HepG2 (cell line): ENCODE measurements at regions not wholly inside any gene's neighbourhood (a gene's known extent, or its start where the extent isn't known, plus 50 kb on each side); places are given as distances from the start of the nearest gene placed in this dataset.

ENCODE experiments used
- ATAC-seq: fragments of 200-7000 bp; cut with Tn5 transposase; 3 replicates; pipeline ENCODE4 v1.9.1; 2020; ENCODE audit warnings: mild to moderate bottlenecking, moderate library complexity
- BruUV-seq: library from RNA; stranded (reverse); fragments of 400-500 nt; replicated peaks from 2 replicates; lab custom pipeline; 2021; lab: Mats Ljungman, UMichigan
- CTCF ChIA-PET: fragments of 300-600 bp; formaldehyde crosslinking; extraction: SDS; loops from one replicate; lab custom pipeline; 2021; ENCODE audit warnings: low total read pairs, inconsistent platforms, low intra/inter-chr PET ratio; lab: Yijun Ruan, JAX
- POLR2A ChIA-PET: fragments of 350-600 bp; sonication (Branson Sonifier 250); formaldehyde crosslinking; loops from one replicate; lab custom pipeline; 2020; ENCODE audit warnings: antibody characterized with exemption, inconsistent platforms; lab: Yijun Ruan, JAX
- DNase-seq: peaks from one replicate; pipeline ENCODE4 v3.0.0-alpha.2; 2015; ENCODE audit warnings: low spot score
- FAIRE-seq: peaks from 3 replicates; lab custom pipeline; 2011; peaks lifted over from hg19 to GRCh38; lab: Jason Lieb, UNC
- H2AFZ ChIP-seq: one replicate; pipeline ENCODE4 v1.6.1; 2011; ENCODE audit warnings: low read length, inconsistent platforms
- H3K27ac ChIP-seq: fragments of 300-600 bp; 3 replicates; pipeline ENCODE4 v1.8.0; 2011; ENCODE audit warnings: mixed run types, mild to moderate bottlenecking, mixed read lengths, low read length, inconsistent platforms; ENCODE audit not compliant: insufficient read depth; ENCODE audit errors: extremely low read length
- H3K27me3 ChIP-seq, 2 experiments: fragments of 200-600 bp in 1 of 2; 2 replicates in 1 of 2; 3 replicates in 1 of 2; pipeline versions ENCODE4 v1.6.0 to v1.8.0; 2011; ENCODE audit warnings: low read length in 2 of 2, mild to moderate bottlenecking in 2 of 2, moderate library complexity in 2 of 2, inconsistent platforms in 1 of 2; ENCODE audit not compliant: insufficient read depth in 2 of 2, control insufficient read depth in 1 of 2
- H3K36me3 ChIP-seq, 2 experiments: fragments of 200-600 bp in 1 of 2; replicated peaks in 1 of 2; 2 replicates in 1 of 2; 3 replicates in 1 of 2; pipeline versions ENCODE4 v1.5.1 to v1.8.0; 2011; ENCODE audit warnings: low read length in 2 of 2, inconsistent platforms in 1 of 2; ENCODE audit not compliant: insufficient read depth in 2 of 2, control insufficient read depth in 1 of 2
- H3K4me1 ChIP-seq: 2 replicates; pipeline ENCODE4 v1.5.1; 2012; ENCODE audit warnings: low read length, inconsistent platforms; ENCODE audit not compliant: insufficient read depth
- H3K4me2 ChIP-seq: 2 replicates; pipeline ENCODE4 v1.6.0; 2011; ENCODE audit warnings: low read depth, low read length, inconsistent platforms
- H3K4me3 ChIP-seq, 3 experiments: fragments of 200-600 bp in 1 of 3; sonication (generic), shearing (Covaris generic) in 1 of 3; replicated peaks in 1 of 3; 2 replicates each; pipeline ENCODE4 v1.5.1; 2011 to 2016; ENCODE audit warnings: low read length in 3 of 3, inconsistent platforms in 2 of 3, low read depth in 2 of 3, mild to moderate bottlenecking in 2 of 3, control low read depth in 1 of 3, mixed read lengths in 1 of 3; ENCODE audit not compliant: insufficient read depth in 1 of 3
- H3K79me2 ChIP-seq: one replicate; pipeline ENCODE4 v1.6.1; 2011; ENCODE audit warnings: low read length, inconsistent platforms; ENCODE audit not compliant: insufficient read depth
- H3K9ac ChIP-seq: 2 replicates; pipeline ENCODE4 v1.6.0; 2011; ENCODE audit warnings: mild to moderate bottlenecking, low read depth, low read length, inconsistent platforms; ENCODE audit not compliant: insufficient read depth
- H3K9me3 ChIP-seq: 2 replicates; pipeline ENCODE4 v1.5.1; 2012; ENCODE audit warnings: mild to moderate bottlenecking, low read length
- H4K20me1 ChIP-seq: 2 replicates; pipeline ENCODE4 v1.6.0; 2011; ENCODE audit warnings: inconsistent platforms, mild to moderate bottlenecking, low read length, moderate library complexity; ENCODE audit not compliant: insufficient read depth
- BHLHE40 ChIP-seq: IDR thresholded peaks from 2 replicates; pipeline ENCODE4 v1.6.1; 2011; ENCODE audit warnings: low read length, improper control_type of control experiment
- BRCA1 ChIP-seq: sonication (generic); formaldehyde crosslinking; IDR thresholded peaks from 2 replicates; pipeline ENCODE4 v1.4.0; 2020; ENCODE audit warnings: missing genetic modification reagents
- HOXA7 ChIP-seq: sonication (generic); formaldehyde crosslinking; IDR thresholded peaks from 2 replicates; pipeline ENCODE4 v1.8.1; 2022; ENCODE audit warnings: mild to moderate bottlenecking, missing genetic modification reagents, moderate library complexity
- ISL2 ChIP-seq: sonication (generic); formaldehyde crosslinking; IDR thresholded peaks from 2 replicates; pipeline ENCODE4 v1.5.0; 2020; ENCODE audit warnings: missing genetic modification reagents
- MED1 ChIP-seq: sonication (generic); formaldehyde crosslinking; IDR thresholded peaks from 2 replicates; pipeline ENCODE4 v1.4.0; 2020; ENCODE audit warnings: missing genetic modification reagents
- MTF1 ChIP-seq: sonication (generic); formaldehyde crosslinking; IDR thresholded peaks from 2 replicates; pipeline ENCODE4 v1.5.0; 2020; ENCODE audit warnings: missing genetic modification reagents
- RBM39 ChIP-seq: fragments of 200-400 bp; formaldehyde crosslinking; IDR thresholded peaks from one replicate; pipeline ENCODE4 v1.6.1; 2018; ENCODE audit warnings: antibody characterized with exemption, mild to moderate bottlenecking, low read depth, low read length; ENCODE audit not compliant: poor library complexity, severe bottlenecking
- RELA ChIP-seq: sonication (generic); formaldehyde crosslinking; IDR thresholded peaks from 2 replicates; pipeline ENCODE4 v1.4.0; 2020; ENCODE audit warnings: missing genetic modification reagents
- SP4 ChIP-seq: sonication (generic); formaldehyde crosslinking; IDR thresholded peaks from 2 replicates; pipeline ENCODE4 v1.8.1; 2023; ENCODE audit warnings: mild to moderate bottlenecking, missing genetic modification reagents
- STAT5B ChIP-seq: sonication (generic); formaldehyde crosslinking; IDR thresholded peaks from 2 replicates; pipeline ENCODE4 v1.4.0; 2020; ENCODE audit warnings: missing genetic modification reagents
- THAP11 ChIP-seq: IDR thresholded peaks from 2 replicates; pipeline ENCODE4 v1.6.1; 2016; ENCODE audit warnings: missing biosample characterization, missing genetic modification reagents
- ZNF530 ChIP-seq: sonication (generic); formaldehyde crosslinking; IDR thresholded peaks from 2 replicates; pipeline ENCODE4 v1.5.0; 2020; ENCODE audit warnings: low read depth, mild to moderate bottlenecking, missing genetic modification reagents
- ZNF792 ChIP-seq: IDR thresholded peaks from 2 replicates; pipeline ENCODE4 v1.6.1; 2016
- WGBS: methylation state at CpG from one replicate; pipeline ENCODE4 v1.1.6; 2017; ENCODE audit warnings: low lambda C conversion rate; 5-methylcytosine and 5-hydroxymethylcytosine counted together
- in situ Hi-C: cut with HindIII; loops from 2 replicates; pipeline ENCODE4 v1.10.0; 2017; ENCODE audit warnings: low pct_unique_long_range_greater_than_20kb; ENCODE audit not compliant: extremely low pct_ligation_motif_present
- intact Hi-C: fragments of 100-400 bp; cut with micrococcal nuclease; formaldehyde crosslinking; loops from one replicate; pipeline ENCODE4 v1.10.0; 2022; ENCODE audit not compliant: unreplicated experiment
- TF ChIP-seq, protein P1 (sequence below): IDR thresholded peaks from 2 replicates; pipeline ENCODE4 v1.6.1; 2016; ENCODE audit warnings: control low read depth
- TF ChIP-seq, protein P2 (sequence below): sonication (generic); formaldehyde crosslinking; IDR thresholded peaks from 2 replicates; pipeline ENCODE4 v1.8.1; 2023; ENCODE audit warnings: mild to moderate bottlenecking, missing genetic modification reagents, borderline replicate concordance
- TF ChIP-seq, protein P3 (sequence below): sonication (generic); formaldehyde crosslinking; IDR thresholded peaks from 2 replicates; pipeline ENCODE4 v1.8.1; 2023; ENCODE audit warnings: mild to moderate bottlenecking, missing genetic modification reagents
- TF ChIP-seq, protein P4 (sequence below): sonication (generic); formaldehyde crosslinking; IDR thresholded peaks from 2 replicates; pipeline ENCODE4 v1.8.0; 2022; ENCODE audit warnings: missing genetic modification reagents, mild to moderate bottlenecking, moderate library complexity, borderline replicate concordance

DNA sequence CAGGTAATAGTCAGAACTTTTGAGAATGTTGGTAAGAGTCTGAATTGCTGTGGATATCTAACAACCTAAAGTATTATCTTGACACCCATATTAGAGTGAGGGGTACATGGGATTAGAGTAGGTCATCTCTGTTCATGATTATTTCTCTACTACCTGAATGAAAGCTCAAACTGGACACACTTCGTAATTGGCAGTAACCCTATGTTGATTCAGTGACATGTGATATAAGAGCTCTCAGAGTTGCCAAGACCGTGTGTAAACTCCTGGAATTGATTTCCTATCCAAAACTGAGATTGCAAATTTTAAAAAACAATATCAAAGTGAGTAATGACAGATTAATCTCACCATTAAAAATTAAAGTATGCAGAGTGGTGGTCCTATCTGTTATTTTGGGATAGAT is 214.8 kb upstream of the ARHGEF26 start:
- ATAC-seq: no peak
- POLR2A ChIA-PET: no interaction called here

DNA sequence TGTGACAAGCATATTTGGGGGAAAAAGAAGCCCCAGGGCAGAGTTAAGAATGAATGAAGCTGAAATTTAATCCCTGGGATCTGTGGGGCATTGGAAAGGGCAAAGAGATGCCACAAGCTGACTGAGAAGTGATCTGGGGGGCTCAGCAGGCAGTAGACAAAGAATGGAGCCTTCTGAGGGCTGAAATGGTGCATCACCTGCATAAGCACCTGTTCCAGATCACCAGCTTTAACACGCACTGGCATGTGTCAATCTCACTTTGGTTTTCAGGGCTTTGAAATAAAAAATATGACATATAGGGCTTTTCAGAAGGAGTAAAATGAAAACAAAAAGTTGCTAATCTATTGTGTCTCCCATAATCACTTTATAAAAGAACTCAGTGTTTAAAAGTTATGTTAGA is 210.8 kb upstream of the ARHGEF26 start:
- WGBS: 41% methylated on average over 1 of the region's 1 CpG
- no peaks in the 10 kb centered on the region for H3K9me3 ChIP-seq
- no peaks in the 10 kb centered on the region for H3K79me2 ChIP-seq
- H3K4me3 ChIP-seq: no peak overlapping the region
- ChIA-PET CTCF (no interaction called here), POLR2A (no interaction called here)
- no peak overlapping the region for H3K27ac ChIP-seq
- no TSS peak for BruUV-seq
- in situ Hi-C loops: no loop called here
- H3K27me3 ChIP-seq: no peaks in the 10 kb centered on the region
- H3K4me2 ChIP-seq: no peak overlapping the region
- H3K36me3 ChIP-seq: no peaks in the 10 kb centered on the region
- no peak overlapping the region for H2AFZ ChIP-seq
- no peak overlapping the region for H3K9ac ChIP-seq
- no peaks in the 10 kb centered on the region for H3K4me1 ChIP-seq
- intact Hi-C loops: no loop called here
- H4K20me1 ChIP-seq: no peaks in the 10 kb centered on the region
- FAIRE-seq (no peak), DNase-seq (no peak), ATAC-seq (no peak)
- TF ChIP-seq, protein P1, sequence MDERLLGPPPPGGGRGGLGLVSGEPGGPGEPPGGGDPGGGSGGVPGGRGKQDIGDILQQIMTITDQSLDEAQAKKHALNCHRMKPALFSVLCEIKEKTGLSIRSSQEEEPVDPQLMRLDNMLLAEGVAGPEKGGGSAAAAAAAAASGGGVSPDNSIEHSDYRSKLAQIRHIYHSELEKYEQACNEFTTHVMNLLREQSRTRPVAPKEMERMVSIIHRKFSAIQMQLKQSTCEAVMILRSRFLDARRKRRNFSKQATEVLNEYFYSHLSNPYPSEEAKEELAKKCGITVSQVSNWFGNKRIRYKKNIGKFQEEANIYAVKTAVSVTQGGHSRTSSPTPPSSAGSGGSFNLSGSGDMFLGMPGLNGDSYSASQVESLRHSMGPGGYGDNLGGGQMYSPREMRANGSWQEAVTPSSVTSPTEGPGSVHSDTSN (CRISPR knock-in tag): no peak
- no peak for TF ChIP-seq HOXA7 (CRISPR knock-in tag)
- TF ChIP-seq, protein P2, sequence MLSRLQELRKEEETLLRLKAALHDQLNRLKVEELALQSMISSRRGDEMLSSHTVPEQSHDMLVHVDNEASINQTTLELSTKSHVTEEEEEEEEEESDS (CRISPR knock-in tag): no peak
- TF ChIP-seq ZNF792 (CRISPR knock-in tag): no peak
- no peak for TF ChIP-seq BRCA1
- no peak for TF ChIP-seq STAT5B (CRISPR knock-in tag)
- TF ChIP-seq ZNF530 (CRISPR knock-in tag): no peak
- TF ChIP-seq ISL2 (CRISPR knock-in tag): no peak
- TF ChIP-seq, protein P3, sequence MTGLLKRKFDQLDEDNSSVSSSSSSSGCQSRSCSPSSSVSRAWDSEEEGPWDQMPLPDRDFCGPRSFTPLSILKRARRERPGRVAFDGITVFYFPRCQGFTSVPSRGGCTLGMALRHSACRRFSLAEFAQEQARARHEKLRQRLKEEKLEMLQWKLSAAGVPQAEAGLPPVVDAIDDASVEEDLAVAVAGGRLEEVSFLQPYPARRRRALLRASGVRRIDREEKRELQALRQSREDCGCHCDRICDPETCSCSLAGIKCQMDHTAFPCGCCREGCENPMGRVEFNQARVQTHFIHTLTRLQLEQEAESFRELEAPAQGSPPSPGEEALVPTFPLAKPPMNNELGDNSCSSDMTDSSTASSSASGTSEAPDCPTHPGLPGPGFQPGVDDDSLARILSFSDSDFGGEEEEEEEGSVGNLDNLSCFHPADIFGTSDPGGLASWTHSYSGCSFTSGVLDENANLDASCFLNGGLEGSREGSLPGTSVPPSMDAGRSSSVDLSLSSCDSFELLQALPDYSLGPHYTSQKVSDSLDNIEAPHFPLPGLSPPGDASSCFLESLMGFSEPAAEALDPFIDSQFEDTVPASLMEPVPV (CRISPR knock-in tag): no peak
- TF ChIP-seq SP4 (CRISPR knock-in tag): no peak
- no peak for TF ChIP-seq RBM39
- no peak for TF ChIP-seq BHLHE40
- TF ChIP-seq MED1 (CRISPR knock-in tag): no peak
- TF ChIP-seq, protein P4, sequence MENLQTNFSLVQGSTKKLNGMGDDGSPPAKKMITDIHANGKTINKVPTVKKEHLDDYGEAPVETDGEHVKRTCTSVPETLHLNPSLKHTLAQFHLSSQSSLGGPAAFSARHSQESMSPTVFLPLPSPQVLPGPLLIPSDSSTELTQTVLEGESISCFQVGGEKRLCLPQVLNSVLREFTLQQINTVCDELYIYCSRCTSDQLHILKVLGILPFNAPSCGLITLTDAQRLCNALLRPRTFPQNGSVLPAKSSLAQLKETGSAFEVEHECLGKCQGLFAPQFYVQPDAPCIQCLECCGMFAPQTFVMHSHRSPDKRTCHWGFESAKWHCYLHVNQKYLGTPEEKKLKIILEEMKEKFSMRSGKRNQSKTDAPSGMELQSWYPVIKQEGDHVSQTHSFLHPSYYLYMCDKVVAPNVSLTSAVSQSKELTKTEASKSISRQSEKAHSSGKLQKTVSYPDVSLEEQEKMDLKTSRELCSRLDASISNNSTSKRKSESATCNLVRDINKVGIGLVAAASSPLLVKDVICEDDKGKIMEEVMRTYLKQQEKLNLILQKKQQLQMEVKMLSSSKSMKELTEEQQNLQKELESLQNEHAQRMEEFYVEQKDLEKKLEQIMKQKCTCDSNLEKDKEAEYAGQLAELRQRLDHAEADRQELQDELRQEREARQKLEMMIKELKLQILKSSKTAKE: no peak
- TF ChIP-seq MTF1 (CRISPR knock-in tag): no peak

More for the DNA sequence above, 214.8 kb upstream of the ARHGEF26 start:
- H3K9me3 ChIP-seq: no peaks in the 10 kb centered on the region
- no peaks in the 10 kb centered on the region for H3K27me3 ChIP-seq
- no peaks in the 10 kb centered on the region for H3K4me1 ChIP-seq
- DNase-seq: no peak
- in situ Hi-C loops (no loop called here), intact Hi-C loops (no loop called here)
- no peak overlapping the region for H3K9ac ChIP-seq
- H2AFZ ChIP-seq: no peak overlapping the region
- BruUV-seq: no TSS peak
- no peaks in the 10 kb centered on the region for H3K79me2 ChIP-seq
- no peaks in the 10 kb centered on the region for H3K36me3 ChIP-seq
- no peak overlapping the region for H3K4me2 ChIP-seq
- H3K4me3 ChIP-seq: no peak overlapping the region
- no peaks in the 10 kb centered on the region for H4K20me1 ChIP-seq
- no peak for TF ChIP-seq THAP11 (CRISPR knock-in tag)
- TF ChIP-seq, protein P2 (CRISPR knock-in tag): no peak
- TF ChIP-seq RELA: no peak
- FAIRE-seq: no peak
- WGBS: 0% methylated on average over 2 of the region's 2 CpGs
- CTCF ChIA-PET: no interaction called here
- no peak overlapping the region for H3K27ac ChIP-seq
